ENCODE measurements at regions not wholly inside any gene's neighbourhood (a gene's known extent, or its start where the extent isn't known, plus 50 kb on each side); places are given as distances from the start of the nearest gene placed in this dataset.

- ATAC-seq = no peak
- Histone ChIP-seq H4K20me1 (ENCODE audit: insufficient read depth, low read length) (no peaks in the 10 kb centered on the region), H3K9me3 (ENCODE audit: low read length) (no peaks in the 10 kb centered on the region), H3K9ac (ENCODE audit: insufficient read depth, low read depth, low read length) (no peak overlapping the region), H3K36me3 (replicated peaks in 1 of 2; ENCODE audit: control insufficient read depth in 1 of 2, insufficient read depth in 2 of 2, low read length in 2 of 2) (no peaks in the 10 kb centered on the region), H3K79me2 (ENCODE audit: insufficient read depth, low read length) (no peaks in the 10 kb centered on the region), H3K4me1 (ENCODE audit: insufficient read depth, low read length) (no peaks in the 10 kb centered on the region), H3K27ac (ENCODE audit: extremely low read length, insufficient read depth, low read length) (no peak overlapping the region), H3K4me3 (replicated peaks in 1 of 3; ENCODE audit: insufficient read depth in 1 of 3, low read depth in 2 of 3, low read length in 3 of 3) (no peak overlapping the region), H3K4me2 (ENCODE audit: low read depth, low read length) (no peak overlapping the region), H3K27me3 (ENCODE audit: control insufficient read depth in 1 of 2, insufficient read depth in 2 of 2, low read length in 2 of 2) (no peaks in the 10 kb centered on the region; a peak in 1 of 5 replicates), H2AFZ (ENCODE audit: low read length) (no peak overlapping the region)
- intact Hi-C loops (cut with micrococcal nuclease; ENCODE audit: unreplicated experiment) = no loop called here
- no TSS peak for BruUV-seq (replicated peaks)
- no peak for DNase-seq (ENCODE audit: low spot score)
- CTCF ChIA-PET (ENCODE audit: low intra/inter-chr PET ratio, low total read pairs) = no interaction called here
- 2% methylated on average over 3 of the region's 3 CpGs for WGBS (ENCODE audit: low lambda C conversion rate)
- FAIRE-seq = no peak
- TF ChIP-seq ZNF746 (CRISPR knock-in tag; IDR thresholded peaks at IDR 0.05) = no peak
- TF ChIP-seq, protein P1, sequence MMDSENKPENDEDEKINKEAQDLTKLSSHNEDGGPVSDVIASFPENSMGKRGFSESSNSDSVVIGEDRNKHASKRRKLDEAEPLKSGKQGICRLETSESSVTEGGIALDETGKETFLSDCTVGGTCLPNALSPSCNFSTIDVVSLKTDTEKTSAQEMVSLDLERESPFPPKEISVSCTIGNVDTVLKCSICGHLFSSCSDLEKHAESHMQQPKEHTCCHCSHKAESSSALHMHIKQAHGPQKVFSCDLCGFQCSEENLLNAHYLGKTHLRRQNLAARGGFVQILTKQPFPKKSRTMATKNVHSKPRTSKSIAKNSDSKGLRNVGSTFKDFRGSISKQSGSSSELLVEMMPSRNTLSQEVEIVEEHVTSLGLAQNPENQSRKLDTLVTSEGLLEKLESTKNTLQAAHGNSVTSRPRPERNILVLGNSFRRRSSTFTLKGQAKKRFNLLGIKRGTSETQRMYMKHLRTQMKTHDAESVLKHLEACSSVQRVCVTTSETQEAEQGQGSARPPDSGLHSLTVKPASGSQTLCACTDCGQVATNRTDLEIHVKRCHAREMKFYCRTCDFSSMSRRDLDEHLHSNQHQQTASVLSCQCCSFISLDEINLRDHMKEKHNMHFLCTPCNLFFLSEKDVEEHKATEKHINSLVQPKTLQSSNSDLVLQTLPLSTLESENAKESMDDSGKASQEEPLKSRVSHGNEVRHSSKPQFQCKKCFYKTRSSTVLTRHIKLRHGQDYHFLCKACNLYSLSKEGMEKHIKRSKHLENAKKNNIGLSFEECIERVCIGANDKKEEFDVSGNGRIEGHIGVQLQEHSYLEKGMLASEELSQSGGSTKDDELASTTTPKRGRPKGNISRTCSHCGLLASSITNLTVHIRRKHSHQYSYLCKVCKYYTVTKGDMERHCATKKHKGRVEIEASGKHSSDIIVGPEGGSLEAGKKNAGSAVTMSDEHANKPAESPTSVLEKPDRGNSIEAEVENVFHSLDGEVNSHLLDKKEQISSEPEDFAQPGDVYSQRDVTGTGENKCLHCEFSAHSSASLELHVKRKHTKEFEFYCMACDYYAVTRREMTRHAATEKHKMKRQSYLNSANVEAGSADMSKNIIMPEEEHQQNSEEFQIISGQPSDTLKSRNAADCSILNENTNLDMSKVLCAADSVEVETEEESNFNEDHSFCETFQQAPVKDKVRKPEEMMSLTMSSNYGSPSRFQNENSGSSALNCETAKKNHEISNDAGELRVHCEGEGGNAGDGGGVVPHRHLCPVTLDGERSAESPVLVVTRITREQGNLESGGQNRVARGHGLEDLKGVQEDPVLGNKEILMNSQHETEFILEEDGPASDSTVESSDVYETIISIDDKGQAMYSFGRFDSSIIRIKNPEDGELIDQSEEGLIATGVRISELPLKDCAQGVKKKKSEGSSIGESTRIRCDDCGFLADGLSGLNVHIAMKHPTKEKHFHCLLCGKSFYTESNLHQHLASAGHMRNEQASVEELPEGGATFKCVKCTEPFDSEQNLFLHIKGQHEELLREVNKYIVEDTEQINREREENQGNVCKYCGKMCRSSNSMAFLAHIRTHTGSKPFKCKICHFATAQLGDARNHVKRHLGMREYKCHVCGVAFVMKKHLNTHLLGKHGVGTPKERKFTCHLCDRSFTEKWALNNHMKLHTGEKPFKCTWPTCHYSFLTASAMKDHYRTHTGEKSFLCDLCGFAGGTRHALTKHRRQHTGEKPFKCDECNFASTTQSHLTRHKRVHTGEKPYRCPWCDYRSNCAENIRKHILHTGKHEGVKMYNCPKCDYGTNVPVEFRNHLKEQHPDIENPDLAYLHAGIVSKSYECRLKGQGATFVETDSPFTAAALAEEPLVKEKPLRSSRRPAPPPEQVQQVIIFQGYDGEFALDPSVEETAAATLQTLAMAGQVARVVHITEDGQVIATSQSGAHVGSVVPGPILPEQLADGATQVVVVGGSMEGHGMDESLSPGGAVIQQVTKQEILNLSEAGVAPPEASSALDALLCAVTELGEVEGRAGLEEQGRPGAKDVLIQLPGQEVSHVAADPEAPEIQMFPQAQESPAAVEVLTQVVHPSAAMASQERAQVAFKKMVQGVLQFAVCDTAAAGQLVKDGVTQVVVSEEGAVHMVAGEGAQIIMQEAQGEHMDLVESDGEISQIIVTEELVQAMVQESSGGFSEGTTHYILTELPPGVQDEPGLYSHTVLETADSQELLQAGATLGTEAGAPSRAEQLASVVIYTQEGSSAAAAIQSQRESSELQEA (CRISPR knock-in tag; IDR thresholded peaks at IDR 0.05; ENCODE audit: not compliant biosample characterization) = no peak
- TF ChIP-seq ARID3A (IDR thresholded peaks at IDR 0.05; ENCODE audit: low read depth, low read length) = no peak
- TF ChIP-seq ISL2 (CRISPR knock-in tag; IDR thresholded peaks at IDR 0.05) = no peak
- no peak for TF ChIP-seq SETDB1 (CRISPR knock-in tag; IDR thresholded peaks at IDR 0.05; ENCODE audit: borderline replicate concordance)
- POLR2A ChIA-PET = no interaction called here
- in situ Hi-C loops (cut with HindIII; ENCODE audit: extremely low pct_ligation_motif_present, low pct_unique_long_range_greater_than_20kb) = no loop called here
Observed at GRCh38 chr11:82076126-82076525, 657.5 kb downstream of the FAM181B start.
